HEK293 (cell line): ENCODE measurements at regions not wholly inside any gene's neighbourhood (a gene's known extent, or its start where the extent isn't known, plus 50 kb on each side); places are given as distances from the start of the nearest gene placed in this dataset.

ENCODE experiments used
- CTCF ChIA-PET: fragments of 350-600 bp; formaldehyde crosslinking; extraction: SDS; loops from one replicate; lab custom pipeline; 2021; ENCODE audit warnings: antibody characterized with exemption; lab: Yijun Ruan, JAX
- POLR2A ChIA-PET: fragments of 300-600 bp; formaldehyde crosslinking; extraction: SDS; loops from one replicate; lab custom pipeline; 2020; ENCODE audit warnings: antibody characterized with exemption, inconsistent platforms; lab: Yijun Ruan, JAX
- H3K27ac ChIP-seq: fragments of 200-500 bp; sonication (Bioruptor generic); 2 replicates; pipeline ENCODE4 v1.5.1; 2014; ENCODE audit warnings: low read depth, low read length, control low read depth, inconsistent platforms; ENCODE audit errors: extremely low read depth
- H3K36me3 ChIP-seq, 2 experiments: fragments of 200-500 bp in 1 of 2; sonication (Bioruptor generic) in 1 of 2; 1 replicate in 1 of 2; 2 replicates in 1 of 2; pipeline ENCODE4 v1.5.1; 2014 to 2017; ENCODE audit warnings: inconsistent platforms in 2 of 2, low read length in 2 of 2; ENCODE audit not compliant: control insufficient read depth in 2 of 2, insufficient read depth in 1 of 2
- H3K4me1 ChIP-seq: fragments of 200-500 bp; sonication (Bioruptor generic); 2 replicates; pipeline ENCODE4 v1.5.1; 2014; ENCODE audit warnings: mild to moderate bottlenecking, low read length, inconsistent platforms; ENCODE audit not compliant: control insufficient read depth, insufficient read depth
- H3K4me3 ChIP-seq: 2 replicates; pipeline ENCODE4 v1.5.1; 2011; ENCODE audit warnings: low read depth, mild to moderate bottlenecking, control low read depth, low read length, moderate library complexity
- H3K9me3 ChIP-seq: fragments of 200-500 bp; sonication (Bioruptor generic); 2 replicates; pipeline ENCODE4 v1.5.1; 2014; ENCODE audit warnings: low read depth, low read length, inconsistent platforms; ENCODE audit not compliant: control insufficient read depth, insufficient read depth
- FEZF1 ChIP-seq: fragments of 450-650 bp; formaldehyde crosslinking; IDR thresholded peaks from 2 replicates; pipeline ENCODE4 v1.5.1; 2016; ENCODE audit warnings: missing biosample characterization, missing genetic modification characterization
- SCRT1 ChIP-seq: fragments of 450-650 bp; formaldehyde crosslinking; IDR thresholded peaks from 2 replicates; pipeline ENCODE4 v1.5.1; 2016; ENCODE audit warnings: missing biosample characterization, missing genetic modification characterization, borderline replicate concordance
- SP3 ChIP-seq: fragments of 450-650 bp; formaldehyde crosslinking; IDR thresholded peaks from 2 replicates; pipeline ENCODE4 v1.5.1; 2016; ENCODE audit warnings: missing biosample characterization, missing genetic modification characterization
- ZBTB21 ChIP-seq: fragments of 450-650 bp; formaldehyde crosslinking; IDR thresholded peaks from 2 replicates; pipeline ENCODE4 v1.5.1; 2017; ENCODE audit warnings: missing biosample characterization, missing genetic modification characterization
- ZBTB26 ChIP-seq: fragments of 450-650 bp; formaldehyde crosslinking; optimal IDR thresholded peaks from 2 replicates; pipeline ENCODE3; 2016; ENCODE audit warnings: missing biosample characterization, mild to moderate bottlenecking, missing genetic modification characterization
- ZBTB44 ChIP-seq: fragments of 450-650 bp; IDR thresholded peaks from 2 replicates; pipeline ENCODE4 v1.5.1; 2018; ENCODE audit warnings: missing biosample characterization, mild to moderate bottlenecking, missing genetic modification characterization
- ZBTB48 ChIP-seq: fragments of 450-650 bp; formaldehyde crosslinking; IDR thresholded peaks from 2 replicates; pipeline ENCODE4 v1.5.1; 2016; ENCODE audit warnings: missing biosample characterization, missing genetic modification characterization
- ZBTB6 ChIP-seq: fragments of 450-650 bp; formaldehyde crosslinking; IDR thresholded peaks from 2 replicates; pipeline ENCODE4 v1.5.1; 2017; ENCODE audit warnings: missing biosample characterization, missing genetic modification characterization
- ZIC2 ChIP-seq: fragments of 450-650 bp; formaldehyde crosslinking; IDR thresholded peaks from 2 replicates; pipeline ENCODE4 v1.5.1; 2016; ENCODE audit warnings: missing biosample characterization, missing genetic modification characterization
- ZNF114 ChIP-seq: fragments of 450-650 bp; formaldehyde crosslinking; IDR thresholded peaks from 2 replicates; pipeline ENCODE4 v1.5.0; 2017; ENCODE audit warnings: missing biosample characterization, missing genetic modification characterization
- ZNF121 ChIP-seq: fragments of 450-650 bp; formaldehyde crosslinking; IDR thresholded peaks from 2 replicates; pipeline ENCODE4 v1.5.1; 2016; ENCODE audit warnings: missing biosample characterization, missing genetic modification characterization
- ZNF132 ChIP-seq: fragments of 450-650 bp; formaldehyde crosslinking; IDR thresholded peaks from 2 replicates; pipeline ENCODE4 v1.5.1; 2017; ENCODE audit warnings: missing biosample characterization, missing genetic modification characterization, borderline replicate concordance
- ZNF148 ChIP-seq: fragments of 450-650 bp; formaldehyde crosslinking; IDR thresholded peaks from 2 replicates; pipeline ENCODE4 v1.5.0; 2017; ENCODE audit warnings: missing biosample characterization, missing genetic modification characterization, borderline replicate concordance
- ZNF175 ChIP-seq: fragments of 450-650 bp; formaldehyde crosslinking; IDR thresholded peaks from 2 replicates; pipeline ENCODE4 v1.5.1; 2016; ENCODE audit warnings: missing biosample characterization, missing genetic modification characterization
- ZNF184 ChIP-seq: fragments of 450-650 bp; IDR thresholded peaks from 2 replicates; pipeline ENCODE4 v1.5.1; 2018; ENCODE audit warnings: missing biosample characterization, mild to moderate bottlenecking, missing genetic modification characterization
- ZNF223 ChIP-seq: fragments of 450-650 bp; formaldehyde crosslinking; IDR thresholded peaks from 2 replicates; pipeline ENCODE4 v1.5.1; 2016; ENCODE audit warnings: missing biosample characterization, missing genetic modification characterization
- ZNF426 ChIP-seq: fragments of 450-650 bp; formaldehyde crosslinking; IDR thresholded peaks from 2 replicates; pipeline ENCODE4 v1.5.1; 2017; ENCODE audit warnings: missing biosample characterization, missing genetic modification characterization, mild to moderate bottlenecking, inconsistent platforms, moderate library complexity
- ZNF473 ChIP-seq: fragments of 450-650 bp; formaldehyde crosslinking; IDR thresholded peaks from 2 replicates; pipeline ENCODE4 v1.5.1; 2017; ENCODE audit warnings: missing biosample characterization, missing genetic modification characterization
- ZNF521 ChIP-seq: fragments of 450-650 bp; formaldehyde crosslinking; IDR thresholded peaks from 2 replicates; pipeline ENCODE4 v1.5.1; 2017; ENCODE audit warnings: missing biosample characterization, mild to moderate bottlenecking, missing genetic modification characterization
- ZNF549 ChIP-seq: fragments of 450-650 bp; IDR thresholded peaks from 2 replicates; pipeline ENCODE4 v1.5.1; 2018; ENCODE audit warnings: missing biosample characterization, missing genetic modification characterization, mild to moderate bottlenecking, inconsistent platforms, moderate library complexity
- ZNF558 ChIP-seq: fragments of 450-650 bp; formaldehyde crosslinking; IDR thresholded peaks from 2 replicates; pipeline ENCODE4 v1.5.1; 2016; ENCODE audit warnings: missing biosample characterization, missing genetic modification characterization
- ZNF621 ChIP-seq: fragments of 450-650 bp; formaldehyde crosslinking; IDR thresholded peaks from 2 replicates; pipeline ENCODE4 v1.5.1; 2017; ENCODE audit warnings: missing biosample characterization, missing genetic modification characterization
- ZNF747 ChIP-seq: fragments of 450-650 bp; formaldehyde crosslinking; IDR thresholded peaks from 2 replicates; pipeline ENCODE4 v1.5.1; 2016; ENCODE audit warnings: missing biosample characterization, missing genetic modification characterization
- ZNF791 ChIP-seq: fragments of 450-650 bp; formaldehyde crosslinking; IDR thresholded peaks from 2 replicates; pipeline ENCODE4 v1.5.1; 2016; ENCODE audit warnings: missing biosample characterization, missing genetic modification characterization
- ZSCAN23 ChIP-seq: fragments of 450-650 bp; formaldehyde crosslinking; IDR thresholded peaks from 2 replicates; pipeline ENCODE4 v1.5.1; 2016; ENCODE audit warnings: missing biosample characterization, missing genetic modification characterization
- ZXDB ChIP-seq: fragments of 450-650 bp; formaldehyde crosslinking; IDR thresholded peaks from 2 replicates; pipeline ENCODE4 v1.5.1; 2016; ENCODE audit warnings: missing biosample characterization, missing genetic modification characterization

- H3K4me1 ChIP-seq: no peaks in the 10 kb centered on the region
- no peak overlapping the region for H3K27ac ChIP-seq
- no peaks in the 10 kb centered on the region for H3K36me3 ChIP-seq
- H3K4me3 ChIP-seq: no peak overlapping the region
- no peak for TF ChIP-seq ZNF121
- no peak for TF ChIP-seq ZBTB26
- TF ChIP-seq ZNF549 (tag by site-specific recombination): no peak
- TF ChIP-seq ZNF473 (tag by site-specific recombination): no peak
- TF ChIP-seq ZXDB (tag by site-specific recombination): no peak
- TF ChIP-seq ZNF148: no peak
- no peak for TF ChIP-seq ZBTB6 (tag by site-specific recombination)
- no peak for TF ChIP-seq ZBTB21 (tag by site-specific recombination)
- TF ChIP-seq, all 188 proteins: peak for 0
- POLR2A ChIA-PET: no interaction called here
- CTCF ChIA-PET: no interaction called here
- no peaks in the 10 kb centered on the region for H3K9me3 ChIP-seq
These were observed 730.7 kb upstream of the ADGRL4 start for GRCh38 chr1:79737193-79737592.

GRCh38 chr1:79732950-79733349 is 726.4 kb upstream of the ADGRL4 start:
- ChIA-PET POLR2A (no interaction called here), CTCF (interaction anchor here (0.7 kb wide), 1 partner anchor 35 kb away, joined by 3 read pairs; no protein-coding TSS in a partner anchor)
- no peak overlapping the region for H3K4me3 ChIP-seq
- no peaks in the 10 kb centered on the region for H3K36me3 ChIP-seq
- no peaks in the 10 kb centered on the region for H3K4me1 ChIP-seq
- H3K27ac ChIP-seq: no peak overlapping the region
- no peaks in the 10 kb centered on the region for H3K9me3 ChIP-seq
- TF ChIP-seq SCRT1 (tag by site-specific recombination) (no peak), ZNF114 (tag by site-specific recombination) (no peak), ZNF132 (tag by site-specific recombination) (no peak), ZNF223 (tag by site-specific recombination) (no peak), FEZF1 (tag by site-specific recombination) (no peak), ZSCAN23 (tag by site-specific recombination) (no peak), ZNF747 (tag by site-specific recombination) (no peak), ZNF558 (tag by site-specific recombination) (no peak), SP3 (no peak), ZNF121 (no peak), ZNF621 (no peak), ZNF175 (no peak), ZBTB44 (tag by site-specific recombination) (no peak), ZNF426 (no peak), ZIC2 (no peak), ZBTB48 (tag by site-specific recombination) (no peak), ZNF521 (tag by site-specific recombination) (no peak), ZNF184 (tag by site-specific recombination) (no peak), ZNF791 (tag by site-specific recombination) (no peak)
